Muscle of arm (tissue), 1 donor: ENCODE measurements at regions not wholly inside any gene's neighbourhood (a gene's known extent, or its start where the extent isn't known, plus 50 kb on each side); places are given as distances from the start of the nearest gene placed in this dataset.

Experiments
- DNase-seq: peaks from one replicate; pipeline ENCODE4 v3.0.0-alpha.2; 2013

DNA sequence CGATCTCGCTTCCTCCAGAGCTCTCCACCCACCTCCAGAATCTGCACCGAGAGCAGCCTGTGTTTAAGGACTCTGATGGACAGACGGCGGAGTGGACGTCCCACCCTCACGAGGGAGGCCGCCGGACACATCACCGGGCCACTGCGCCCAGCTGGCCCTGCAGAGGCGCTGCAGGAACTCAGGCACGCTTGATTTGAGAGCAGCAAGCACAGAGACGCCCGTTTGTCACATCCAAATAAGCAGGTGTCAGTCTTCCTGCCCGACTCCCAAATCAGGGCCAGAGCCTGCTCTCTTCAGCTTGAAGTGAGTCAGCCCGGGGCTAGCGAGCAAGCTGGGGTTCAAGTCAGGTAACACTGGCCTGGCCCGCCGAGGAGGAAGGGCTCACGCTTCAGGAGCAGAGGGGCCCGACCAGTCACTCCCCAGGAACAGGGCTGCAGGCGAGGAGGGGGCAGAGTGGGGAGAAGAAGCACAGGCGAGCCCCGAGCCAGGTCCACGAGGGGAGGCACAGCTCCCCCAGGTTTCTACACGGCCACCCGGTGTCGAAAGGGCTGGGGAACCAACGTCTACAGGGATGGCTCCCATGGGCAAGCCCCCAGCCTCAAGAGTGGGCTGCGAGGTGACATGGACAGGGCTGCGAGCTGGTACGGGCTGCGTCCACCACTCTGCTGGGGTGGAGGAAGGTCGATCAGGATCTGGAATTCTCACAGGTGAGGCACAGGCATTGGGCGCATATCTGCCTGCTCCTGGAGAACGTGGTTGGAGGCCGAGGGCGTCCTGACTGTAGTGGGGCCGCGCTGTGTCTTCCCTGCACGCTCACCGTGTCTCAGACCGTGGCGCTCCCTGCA is 52.5 kb upstream of the CTDP1 start:
- DNase-seq: no peak

DNA sequence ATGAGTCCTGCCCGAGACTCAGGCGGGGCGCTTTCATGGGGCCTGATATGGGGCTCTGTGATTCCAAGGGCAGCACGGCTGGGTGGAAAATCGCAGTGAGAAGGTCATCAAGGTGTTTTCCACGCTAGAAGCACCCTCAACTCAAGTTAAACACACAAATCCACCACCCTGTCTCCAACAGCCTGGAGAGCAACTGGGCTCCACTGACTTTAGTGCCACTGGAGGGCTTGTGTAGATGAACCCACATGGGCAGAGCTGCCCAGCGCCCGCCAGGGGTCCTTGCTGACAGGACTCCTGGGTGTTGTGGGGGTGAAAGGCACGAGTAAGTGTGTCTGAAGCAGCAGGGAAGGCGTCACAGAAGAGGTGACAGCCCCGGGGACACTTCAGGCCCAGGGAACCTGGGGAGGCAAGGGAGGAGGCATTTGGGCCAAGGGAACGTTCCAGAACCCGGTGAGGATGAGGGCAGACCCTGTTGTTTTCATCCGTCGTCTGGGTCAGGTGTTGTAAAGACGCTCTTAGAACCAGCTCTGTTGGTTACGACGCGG is 51.8 kb upstream of the CTDP1 start:
- no peak for DNase-seq

DNA sequence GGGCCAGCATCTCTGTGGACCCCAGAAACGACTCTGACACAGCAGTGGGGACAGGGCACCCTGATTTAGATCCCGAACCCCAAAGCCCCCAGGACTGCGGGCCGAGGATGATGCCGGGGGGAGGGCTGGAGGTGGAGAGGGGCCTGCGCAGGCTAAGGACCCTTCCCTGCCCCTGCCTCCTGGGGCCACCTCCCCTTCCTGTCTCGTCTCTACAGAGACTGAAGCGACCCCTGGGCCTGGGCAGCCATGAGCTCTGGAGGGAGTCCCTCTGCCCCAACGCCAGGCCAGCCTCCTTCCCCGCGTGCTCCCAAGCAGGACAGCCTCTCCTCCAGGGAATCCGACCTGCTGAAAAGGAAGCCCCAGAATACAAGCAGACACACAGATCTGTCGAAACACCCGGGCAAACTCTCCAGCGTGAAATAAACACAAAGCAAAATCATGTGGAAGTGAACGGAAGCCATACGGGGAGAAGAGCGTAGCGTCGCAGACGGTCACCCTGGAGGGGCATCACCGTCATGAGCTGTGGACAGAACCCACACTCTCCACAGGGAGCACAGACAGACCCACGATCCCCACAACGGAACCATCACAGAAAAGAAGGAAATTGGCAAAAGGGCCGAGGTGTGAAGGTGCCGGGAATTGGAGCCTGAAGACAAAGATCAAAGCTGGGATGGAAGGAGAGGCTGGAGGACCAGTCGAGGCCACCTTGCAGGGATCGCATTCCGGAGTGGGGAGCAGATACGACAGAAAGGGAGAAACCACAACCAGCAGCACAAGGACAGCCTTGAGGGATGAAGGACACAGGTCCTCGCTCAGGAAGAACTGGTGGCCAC is 51.0 kb upstream of the CTDP1 start:
- no peak for DNase-seq

DNA sequence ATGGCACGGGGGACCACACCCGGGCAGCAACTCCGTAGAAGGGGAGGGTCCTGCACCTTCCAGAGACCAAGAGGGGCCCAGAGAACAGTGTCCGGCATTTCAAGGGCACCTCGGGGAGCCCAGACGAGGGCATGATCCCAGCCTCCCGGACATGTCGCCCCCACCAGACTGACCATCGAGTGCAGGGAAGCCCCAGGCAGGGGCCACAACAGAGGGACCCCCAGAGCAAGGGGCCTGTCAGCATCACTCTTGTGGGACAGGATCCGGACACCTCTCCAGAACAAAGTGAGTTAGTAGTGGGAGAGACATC is 50.4 kb upstream of the CTDP1 start:
- no peak for DNase-seq

DNA sequence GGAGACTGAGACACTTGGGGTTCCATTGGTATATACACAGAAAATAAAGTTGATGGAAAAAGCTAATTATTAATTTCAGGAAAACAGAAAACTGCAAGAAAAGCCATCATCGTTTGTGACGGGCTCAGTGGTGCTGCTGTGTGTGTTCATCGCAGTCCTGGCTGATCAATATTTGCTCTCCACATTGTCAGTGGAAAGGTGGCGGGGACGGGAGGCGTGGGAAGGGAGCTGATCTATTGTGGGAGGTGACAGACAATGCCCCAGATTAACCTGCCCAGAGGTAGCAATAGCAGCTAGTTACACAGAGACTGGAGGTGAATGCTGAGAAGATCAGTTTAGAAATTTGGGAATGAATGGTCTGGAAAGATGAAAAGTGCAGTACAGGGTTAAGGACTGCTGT is 50.0 kb upstream of the CTDP1 start:
- DNase-seq: no peak
